ENCODE measurements at regions not wholly inside any gene's neighbourhood (a gene's known extent, or its start where the extent isn't known, plus 50 kb on each side); places are given as distances from the start of the nearest gene placed in this dataset.
A peak's percentile ranks its signal among the peaks of the same experiment; 100 is the strongest.

GRCh38 chr3:40891186-40891585 lies 308.1 kb upstream of the CTNNB1 start:
- no peaks in the 10 kb centered on the region for H3K79me2 ChIP-seq (ENCODE audit: insufficient read depth, low read length)
- no peaks in the 10 kb centered on the region for H3K27me3 ChIP-seq (ENCODE audit: insufficient read depth, low read length)
- H3K4me1 ChIP-seq (ENCODE audit: insufficient read depth, low read length): no peaks in the 10 kb centered on the region
- no peak overlapping the region for H2AFZ ChIP-seq (ENCODE audit: low read length)
- H3K9me3 ChIP-seq (ENCODE audit: low read depth, low read length): no peaks in the 10 kb centered on the region
- no peaks in the 10 kb centered on the region for H3K36me3 ChIP-seq (ENCODE audit: insufficient read depth, low read length)
- no peaks in the 10 kb centered on the region for H4K20me1 ChIP-seq (ENCODE audit: insufficient read depth, low read length)
- DNase-seq (ENCODE audit: insufficient read length, low spot score, missing footprints): no peak
- no peak overlapping the region for H3K4me2 ChIP-seq (ENCODE audit: insufficient read depth, low read length)
- no peak overlapping the region for H3K4me3 ChIP-seq (ENCODE audit: insufficient read depth, low read length)
- no peak for TF ChIP-seq CTCF (IDR thresholded peaks at IDR 0.05; ENCODE audit: extremely low read depth, low read depth, low read length)
- no peak overlapping the region for H3K27ac ChIP-seq (ENCODE audit: low read depth, low read length)

- Histone ChIP-seq H4K20me1 (ENCODE audit: insufficient read depth, low read length) (no peaks in the 10 kb centered on the region), H3K4me1 (ENCODE audit: insufficient read depth, low read length) (peaks cover 5% of the 10 kb centered on the region), H3K79me2 (ENCODE audit: insufficient read depth, low read length) (no peaks in the 10 kb centered on the region), H3K9me3 (ENCODE audit: low read depth, low read length) (no peaks in the 10 kb centered on the region), H3K4me3 (ENCODE audit: insufficient read depth, low read length) (no peak overlapping the region), H2AFZ (ENCODE audit: low read length) (no peak overlapping the region), H3K27ac (ENCODE audit: low read depth, low read length) (no peak overlapping the region), H3K36me3 (ENCODE audit: insufficient read depth, low read length) (no peaks in the 10 kb centered on the region), H3K27me3 (ENCODE audit: insufficient read depth, low read length) (no peaks in the 10 kb centered on the region), H3K4me2 (ENCODE audit: insufficient read depth, low read length) (no peak overlapping the region)
- TF ChIP-seq CTCF (IDR thresholded peaks at IDR 0.05; ENCODE audit: extremely low read depth, low read depth, low read length): no peak
- no peak for DNase-seq (ENCODE audit: insufficient read length, low spot score, missing footprints)
Observed at GRCh38 chr3:40895109-40895508, 304.2 kb upstream of the CTNNB1 start.

- Histone ChIP-seq H2AFZ (ENCODE audit: low read length) (no peak overlapping the region), H3K4me2 (ENCODE audit: insufficient read depth, low read length) (no peak overlapping the region), H3K36me3 (ENCODE audit: insufficient read depth, low read length) (no peaks in the 10 kb centered on the region), H3K79me2 (ENCODE audit: insufficient read depth, low read length) (no peaks in the 10 kb centered on the region), H3K4me1 (ENCODE audit: insufficient read depth, low read length) (peaks cover 5% of the 10 kb centered on the region), H3K4me3 (ENCODE audit: insufficient read depth, low read length) (no peak overlapping the region), H3K9me3 (ENCODE audit: low read depth, low read length) (no peaks in the 10 kb centered on the region), H3K27ac (ENCODE audit: low read depth, low read length) (no peak overlapping the region), H4K20me1 (ENCODE audit: insufficient read depth, low read length) (no peaks in the 10 kb centered on the region), H3K27me3 (ENCODE audit: insufficient read depth, low read length) (no peaks in the 10 kb centered on the region)
- no peak for TF ChIP-seq CTCF (IDR thresholded peaks at IDR 0.05; ENCODE audit: extremely low read depth, low read depth, low read length)
- peak; percentile 68 for DNase-seq (ENCODE audit: insufficient read length, low spot score, missing footprints)
Observed at GRCh38 chr3:40899286-40899712, 300.0 kb upstream of the CTNNB1 start.

- no peak overlapping the region for H3K27ac ChIP-seq (ENCODE audit: low read depth, low read length)
- no peak for DNase-seq (ENCODE audit: insufficient read length, low spot score, missing footprints)
- TF ChIP-seq CTCF (IDR thresholded peaks at IDR 0.05; ENCODE audit: extremely low read depth, low read depth, low read length): no peak
- H2AFZ ChIP-seq (ENCODE audit: low read length): no peak overlapping the region
- H4K20me1 ChIP-seq (ENCODE audit: insufficient read depth, low read length): no peaks in the 10 kb centered on the region
- H3K4me2 ChIP-seq (ENCODE audit: insufficient read depth, low read length): no peak overlapping the region
- H3K27me3 ChIP-seq (ENCODE audit: insufficient read depth, low read length): no peaks in the 10 kb centered on the region
- H3K4me1 ChIP-seq (ENCODE audit: insufficient read depth, low read length): peaks cover 5% of the 10 kb centered on the region
- no peaks in the 10 kb centered on the region for H3K79me2 ChIP-seq (ENCODE audit: insufficient read depth, low read length)
- no peaks in the 10 kb centered on the region for H3K36me3 ChIP-seq (ENCODE audit: insufficient read depth, low read length)
- no peak overlapping the region for H3K4me3 ChIP-seq (ENCODE audit: insufficient read depth, low read length)
- H3K9me3 ChIP-seq (ENCODE audit: low read depth, low read length): no peaks in the 10 kb centered on the region
Observed at GRCh38 chr3:40901298-40901697, 298.0 kb upstream of the CTNNB1 start.
